KMS-11 (cell line): ENCODE measurements at regions not wholly inside any gene's neighbourhood (a gene's known extent, or its start where the extent isn't known, plus 50 kb on each side); places are given as distances from the start of the nearest gene placed in this dataset.

Experiments
- H2AFZ ChIP-seq: fragments of 200-600 bp; sonication (generic); 2 replicates; pipeline ENCODE4 v1.6.1; 2016; ENCODE audit warnings: antibody characterized with exemption, mixed run types, low read depth
- H3K27ac ChIP-seq: fragments of 200-600 bp; sonication (generic); 2 replicates; pipeline ENCODE4 v1.6.1; 2016; ENCODE audit warnings: mild to moderate bottlenecking, mixed run types
- H3K27me3 ChIP-seq: fragments of 200-600 bp; sonication (generic); 2 replicates; pipeline ENCODE4 v1.6.1; 2017; ENCODE audit warnings: mild to moderate bottlenecking, low read depth, mixed run types, moderate library complexity; ENCODE audit not compliant: insufficient read depth
- H3K36me3 ChIP-seq: fragments of 200-600 bp; sonication (generic); 2 replicates; pipeline ENCODE4 v1.6.1; 2017; ENCODE audit warnings: mild to moderate bottlenecking, mixed run types; ENCODE audit not compliant: insufficient read depth
- H3K4me1 ChIP-seq: fragments of 200-600 bp; sonication (generic); 2 replicates; pipeline ENCODE4 v1.6.1; 2016; ENCODE audit warnings: mild to moderate bottlenecking, low read depth, mixed run types; ENCODE audit not compliant: poor library complexity, severe bottlenecking
- H3K4me2 ChIP-seq: fragments of 200-600 bp; sonication (generic); 2 replicates; pipeline ENCODE4 v1.7.0; 2016; ENCODE audit warnings: mild to moderate bottlenecking, mixed run types
- H3K4me3 ChIP-seq: fragments of 200-600 bp; sonication (generic); IDR thresholded peaks from 2 replicates; pipeline ENCODE4 v1.6.1; 2017; ENCODE audit warnings: low read depth, low read length, mixed read lengths; ENCODE audit not compliant: insufficient read depth
- H3K79me2 ChIP-seq: fragments of 200-600 bp; sonication (generic); 2 replicates; pipeline ENCODE4 v1.6.1; 2016; ENCODE audit warnings: low read depth, mixed run types; ENCODE audit not compliant: insufficient read depth
- H3K9ac ChIP-seq: fragments of 200-600 bp; sonication (generic); 2 replicates; pipeline ENCODE4 v1.6.1; 2016; ENCODE audit warnings: mild to moderate bottlenecking, mixed run types
- H4K20me1 ChIP-seq: fragments of 200-600 bp; sonication (generic); 2 replicates; pipeline ENCODE4 v1.6.1; 2016; ENCODE audit warnings: mild to moderate bottlenecking, mixed run types; ENCODE audit not compliant: insufficient read depth
- CTCF ChIP-seq: fragments of 200-600 bp; sonication (generic); conservative IDR thresholded peaks from 2 replicates; pipeline ENCODE4 v1.6.1; 2017; ENCODE audit warnings: low read depth, mild to moderate bottlenecking, antibody characterized with exemption, low read length, moderate library complexity, mixed read lengths

GRCh38 chr20:51076786-51077685 lies 54.1 kb upstream of the KCNG1 start:
- no peaks in the 10 kb centered on the region for H3K36me3 ChIP-seq
- no peak for TF ChIP-seq CTCF
- no peaks in the 10 kb centered on the region for H3K79me2 ChIP-seq
- no peaks in the 10 kb centered on the region for H4K20me1 ChIP-seq
- H3K27ac ChIP-seq: no peak overlapping the region
- H2AFZ ChIP-seq: no peak overlapping the region
- no peak overlapping the region for H3K9ac ChIP-seq
- H3K4me3 ChIP-seq: no peak overlapping the region
- no peak overlapping the region for H3K4me2 ChIP-seq
- H3K27me3 ChIP-seq: no peaks in the 10 kb centered on the region
- H3K4me1 ChIP-seq: no peaks in the 10 kb centered on the region

DNA sequence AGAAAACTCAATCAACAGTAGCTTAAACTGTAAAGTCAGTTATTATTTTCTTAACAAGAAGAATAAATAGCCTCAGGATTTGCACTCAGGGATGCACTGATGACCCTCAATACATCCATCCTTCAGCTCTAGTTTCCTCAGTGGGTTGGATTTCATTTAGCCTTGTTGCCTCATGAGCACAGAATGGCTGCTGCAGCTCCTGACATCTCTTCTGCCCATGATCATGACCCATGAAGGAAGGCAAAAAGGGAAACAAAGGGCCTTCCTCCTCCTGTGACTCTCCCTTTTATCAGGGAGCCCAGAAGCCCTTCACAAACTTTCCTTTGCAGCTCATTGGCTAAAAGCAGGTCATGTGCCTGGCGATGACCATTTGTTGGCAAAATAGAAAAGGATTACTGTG lies 51.2 kb upstream of the KCNG1 start:
- H3K9ac ChIP-seq: no peak overlapping the region
- no peak overlapping the region for H3K27ac ChIP-seq
- H3K27me3 ChIP-seq: no peaks in the 10 kb centered on the region
- H4K20me1 ChIP-seq: no peaks in the 10 kb centered on the region
- H3K79me2 ChIP-seq: no peaks in the 10 kb centered on the region
- H3K4me1 ChIP-seq: no peaks in the 10 kb centered on the region
- TF ChIP-seq CTCF: no peak
- no peaks in the 10 kb centered on the region for H3K36me3 ChIP-seq
- H3K4me3 ChIP-seq: no peak overlapping the region
- H3K4me2 ChIP-seq: no peak overlapping the region
- H2AFZ ChIP-seq: no peak overlapping the region
